Activated CD8-positive, alpha-beta T cell treated with anti-CD3 and anti-CD28 coated beads for 36 hours (primary cell): ENCODE measurements at regions not wholly inside any gene's neighbourhood (a gene's known extent, or its start where the extent isn't known, plus 50 kb on each side); places are given as distances from the start of the nearest gene placed in this dataset.
"Not testable (repeated sequence)": the region's sequence is repeated elsewhere in the genome, so short reads cannot be mapped to it uniquely, and the experiment has no call there.

Experiments
- ATAC-seq: fragments of 200-7000 bp; cut with Tn5 transposase; one replicate; pipeline ENCODE4 v1.10.0; 2021; ENCODE audit warnings: mild to moderate bottlenecking, moderate library complexity
- CTCF ChIA-PET: fragments of 350-600 bp; sonication (Branson Sonifier 250); formaldehyde crosslinking; loops from one replicate; lab custom pipeline; 2021; ENCODE audit warnings: antibody characterized with exemption; lab: Charles Lee
- POLR2A ChIA-PET: fragments of 350-600 bp; sonication (Branson Sonifier 250); formaldehyde crosslinking; loops from one replicate; lab custom pipeline; 2021; ENCODE audit warnings: antibody characterized with exemption; lab: Charles Lee
- DNase-seq: peaks from one replicate; pipeline ENCODE4 v3.0.0-alpha.2; 2020
- H3K27ac Mint-ChIP-seq: one replicate; pipeline ENCODE4 v1.8.0; 2021; ENCODE audit warnings: mild to moderate bottlenecking, mixed read lengths
- H3K27me3 Mint-ChIP-seq: one replicate; pipeline ENCODE4 v1.8.0; 2021; ENCODE audit warnings: mixed read lengths
- H3K36me3 Mint-ChIP-seq: one replicate; pipeline ENCODE4 v1.8.0; 2021; ENCODE audit warnings: low read depth, mixed read lengths
- H3K4me1 Mint-ChIP-seq: one replicate; pipeline ENCODE4 v1.8.0; 2021; ENCODE audit warnings: low read depth, mixed read lengths
- H3K4me3 Mint-ChIP-seq: one replicate; pipeline ENCODE4 v1.8.0; 2021; ENCODE audit warnings: mild to moderate bottlenecking, moderate library complexity, mixed read lengths
- H3K9me3 Mint-ChIP-seq: one replicate; pipeline ENCODE4 v1.8.0; 2021; ENCODE audit warnings: mixed read lengths
- CTCF ChIP-seq: fragments of 200-600 bp; IDR thresholded peaks from one replicate; pipeline ENCODE4 v1.8.0; 2022; ENCODE audit warnings: antibody characterized with exemption, mild to moderate bottlenecking
- intact Hi-C: fragments of 100-400 bp; cut with micrococcal nuclease; formaldehyde crosslinking; loops from one replicate; pipeline ENCODE4 v1.10.0; 2022

- ATAC-seq (no peak), DNase-seq (no peak)
- H3K27me3 Mint-ChIP-seq: no peaks in the 10 kb centered on the region
- POLR2A ChIA-PET: no interaction called here
- H3K4me1 Mint-ChIP-seq: no peaks in the 10 kb centered on the region
- H3K27ac Mint-ChIP-seq: no peak overlapping the region
- H3K36me3 Mint-ChIP-seq: peaks cover 2% of the 10 kb centered on the region
- intact Hi-C loops: no loop called here
- H3K4me3 Mint-ChIP-seq: no peak overlapping the region
- TF ChIP-seq CTCF: no peak
- CTCF ChIA-PET: no interaction called here
- peaks cover 7% of the 10 kb centered on the region for H3K9me3 Mint-ChIP-seq
Measured at GRCh38 chr14:53260928-53261327, 107.8 kb upstream of the DDHD1 start.

- ChIA-PET CTCF (no interaction called here), POLR2A (no interaction called here)
- no peak overlapping the region for H3K4me3 Mint-ChIP-seq
- peaks cover 2% of the 10 kb centered on the region for H3K36me3 Mint-ChIP-seq
- H3K27me3 Mint-ChIP-seq: no peaks in the 10 kb centered on the region
- no peak for ATAC-seq
- no peaks in the 10 kb centered on the region for H3K4me1 Mint-ChIP-seq
- peaks cover 7% of the 10 kb centered on the region for H3K9me3 Mint-ChIP-seq
- intact Hi-C loops: no loop called here
- no peak for TF ChIP-seq CTCF
- H3K27ac Mint-ChIP-seq: no peak overlapping the region
- no peak for DNase-seq
Measured at GRCh38 chr14:53260286-53260685, 107.2 kb upstream of the DDHD1 start.

- Mint-ChIP-seq H3K27ac (no peak overlapping the region), H3K9me3 (peaks cover 2% of the 10 kb centered on the region), H3K27me3 (no peaks in the 10 kb centered on the region), H3K36me3 (peaks cover 2% of the 10 kb centered on the region), H3K4me3 (no peak overlapping the region), H3K4me1 (no peaks in the 10 kb centered on the region)
- POLR2A ChIA-PET: no interaction called here
- ATAC-seq: no peak
- intact Hi-C loops: no loop called here
- TF ChIP-seq CTCF: no peak
- CTCF ChIA-PET: no interaction called here
- no peak for DNase-seq
Measured at GRCh38 chr14:53252141-53252540, 99.0 kb upstream of the DDHD1 start.

- Mint-ChIP-seq H3K27ac (no peak overlapping the region), H3K4me3 (no peak overlapping the region), H3K27me3 (no peaks in the 10 kb centered on the region), H3K9me3 (peaks cover 1% of the 10 kb centered on the region), H3K36me3 (peaks cover 2% of the 10 kb centered on the region), H3K4me1 (no peaks in the 10 kb centered on the region)
- ATAC-seq: no peak
- no peak for TF ChIP-seq CTCF
- ChIA-PET CTCF (interaction anchor here (0.9 to 1.0 kb wide), 2 partner anchors 32 to 47 kb away, joined by 3 read pairs; no protein-coding TSS in a partner anchor), POLR2A (no interaction called here)
- intact Hi-C loops: no loop called here
- no peak for DNase-seq
Measured at GRCh38 chr14:53249059-53249458, 95.9 kb upstream of the DDHD1 start.

- no peak for ATAC-seq
- CTCF ChIA-PET: interaction anchor here (0.6 to 1.2 kb wide), 2 partner anchors 11 to 513 kb away, joined by 3 to 4 read pairs; no protein-coding TSS in a partner anchor
Measured at GRCh38 chr14:53247596-53248370, 94.7 kb upstream of the DDHD1 start.

GRCh38 chr14:53242898-53243297 lies 89.8 kb upstream of the DDHD1 start:
- intact Hi-C loops, H3K4me3 Mint-ChIP-seq, ATAC-seq, DNase-seq, H3K36me3 Mint-ChIP-seq, H3K9me3 Mint-ChIP-seq, H3K27me3 Mint-ChIP-seq, H3K27ac Mint-ChIP-seq, H3K4me1 Mint-ChIP-seq, POLR2A ChIA-PET: not testable (repeated sequence)
- CTCF ChIA-PET: interaction anchor here (0.8 kb wide), 1 partner anchor 53 kb away, joined by 4 read pairs; no protein-coding TSS in a partner anchor

More at GRCh38 chr14:53247596-53248370, 94.7 kb upstream of the DDHD1 start:
- H3K27me3 Mint-ChIP-seq: no peaks in the 10 kb centered on the region
- no peaks in the 10 kb centered on the region for H3K4me1 Mint-ChIP-seq
- H3K27ac Mint-ChIP-seq: no peak overlapping the region
- peaks cover 1% of the 10 kb centered on the region for H3K9me3 Mint-ChIP-seq
- intact Hi-C loops: no loop called here
- no peak overlapping the region for H3K4me3 Mint-ChIP-seq
- peaks cover 2% of the 10 kb centered on the region for H3K36me3 Mint-ChIP-seq
- no peak for TF ChIP-seq CTCF
- no peak for DNase-seq
- POLR2A ChIA-PET: no interaction called here
